GM21390 (cell line): ENCODE measurements at regions not wholly inside any gene's neighbourhood (a gene's known extent, or its start where the extent isn't known, plus 50 kb on each side); places are given as distances from the start of the nearest gene placed in this dataset.

Experiments used
- ATAC-seq: cut with Tn5 transposase; IDR thresholded peaks from one replicate; pipeline ENCODE4 v1.9.1; 2021; ENCODE audit not compliant: unreplicated experiment

- no peak for ATAC-seq
Measured at GRCh38 chr4:38581426-38582106, 82.4 kb upstream of the KLF3 start.

- ATAC-seq: no peak
Measured at GRCh38 chr4:38582445-38582844, 81.6 kb upstream of the KLF3 start.

- ATAC-seq: no peak
Measured at GRCh38 chr4:38582889-38583470, 81.0 kb upstream of the KLF3 start.

DNA sequence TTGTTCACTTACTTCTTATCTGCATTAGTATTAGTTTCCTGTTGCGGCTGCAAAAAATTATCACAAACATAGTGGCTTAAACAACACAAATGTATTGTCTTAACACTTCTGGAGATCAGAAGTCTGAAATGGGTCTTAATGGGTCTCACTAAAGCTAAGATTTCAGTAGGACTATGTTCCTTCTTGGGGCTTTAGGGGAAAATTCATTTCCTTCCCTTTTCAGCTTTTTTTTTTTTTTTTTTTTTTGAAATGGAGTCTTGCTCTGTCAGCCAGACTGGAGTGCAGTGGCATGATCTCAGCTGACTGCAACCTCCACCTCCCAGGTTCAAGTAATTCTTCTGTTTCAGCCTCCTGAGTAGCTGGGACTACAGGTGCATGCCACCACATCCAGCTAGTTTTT is 78.1 kb upstream of the KLF3 start:
- no peak for ATAC-seq

GRCh38 chr4:38587106-38587505 is 76.9 kb upstream of the KLF3 start:
- no peak for ATAC-seq

DNA sequence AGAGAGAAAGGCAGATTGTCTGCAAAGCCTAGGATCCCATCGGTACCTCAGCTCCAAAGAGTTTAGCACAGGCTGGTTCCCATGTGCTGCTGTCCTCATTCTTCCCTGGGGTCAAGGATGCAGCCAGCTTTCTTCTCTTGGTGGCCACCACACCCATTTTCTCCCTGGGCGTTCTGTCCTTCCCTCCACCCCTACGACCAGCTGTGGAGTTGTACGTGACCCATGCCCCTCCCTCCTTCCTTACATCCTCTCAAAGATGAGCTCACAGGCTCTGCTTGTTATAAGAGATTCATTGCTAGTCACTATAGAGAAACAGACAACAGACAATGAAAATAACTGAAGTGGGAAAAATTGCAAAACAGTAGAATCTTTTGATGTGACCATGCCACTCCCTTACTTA is 74.0 kb upstream of the KLF3 start:
- no peak for ATAC-seq

- ATAC-seq: no peak
Measured at GRCh38 chr4:38591617-38592337, 72.2 kb upstream of the KLF3 start.

- ATAC-seq: no peak
Measured at GRCh38 chr4:38598489-38598888, 65.5 kb upstream of the KLF3 start.

DNA sequence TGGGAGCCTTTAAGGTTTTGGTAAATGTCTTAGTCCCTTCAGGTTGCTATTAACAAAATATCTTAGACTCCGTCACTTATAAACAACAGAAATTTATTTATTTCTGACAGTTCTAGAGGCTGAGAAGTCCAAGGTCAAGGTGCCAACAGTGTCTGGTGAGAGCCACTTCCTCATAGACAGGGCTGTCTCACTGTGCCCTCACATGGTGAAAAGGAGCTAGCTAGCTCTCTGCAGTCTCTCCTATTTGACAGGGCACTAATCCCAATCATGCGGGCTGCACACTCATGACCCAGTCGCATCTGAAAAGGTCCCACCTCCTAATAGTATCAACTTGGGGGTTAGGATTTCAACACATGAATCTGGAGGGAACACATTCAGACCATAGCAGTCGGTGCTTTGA is 63.4 kb upstream of the KLF3 start:
- no peak for ATAC-seq

- no peak for ATAC-seq
Measured at GRCh38 chr4:38601244-38601915, 62.6 kb upstream of the KLF3 start.

GRCh38 chr4:38601916-38602291 is 62.1 kb upstream of the KLF3 start:
- no peak for ATAC-seq

DNA sequence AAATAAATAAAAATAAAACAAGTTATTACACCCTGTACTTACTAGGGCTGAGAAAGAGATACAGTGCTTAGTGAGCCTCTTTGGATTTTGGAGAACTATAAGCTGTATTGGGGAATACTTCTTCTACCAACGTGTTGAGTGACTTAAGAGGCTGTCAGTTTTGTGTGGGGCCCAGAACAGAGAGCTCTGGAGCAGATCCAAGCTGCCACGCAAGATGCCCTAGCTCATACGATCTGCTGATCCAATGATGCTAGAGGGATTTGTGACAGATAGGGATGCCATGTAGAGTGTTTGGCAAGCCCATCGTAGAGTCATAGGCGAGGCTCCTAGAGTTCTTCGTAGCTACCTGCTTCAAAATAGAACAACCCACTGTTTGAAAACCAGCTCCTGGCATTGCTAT is 60.3 kb upstream of the KLF3 start:
- no peak for ATAC-seq

- ATAC-seq: no peak
Measured at GRCh38 chr4:38605181-38605752, 58.7 kb upstream of the KLF3 start.

GRCh38 chr4:38605753-38606586 is 58.0 kb upstream of the KLF3 start:
- ATAC-seq: no peak

GRCh38 chr4:38606587-38606905 is 57.5 kb upstream of the KLF3 start:
- ATAC-seq: no peak

GRCh38 chr4:38609614-38610013 is 54.4 kb upstream of the KLF3 start:
- no peak for ATAC-seq

- ATAC-seq: no peak
Measured at GRCh38 chr4:38610521-38610920, 53.5 kb upstream of the KLF3 start.

- no peak for ATAC-seq
Measured at GRCh38 chr4:38610966-38611431, 53.0 kb upstream of the KLF3 start.

DNA sequence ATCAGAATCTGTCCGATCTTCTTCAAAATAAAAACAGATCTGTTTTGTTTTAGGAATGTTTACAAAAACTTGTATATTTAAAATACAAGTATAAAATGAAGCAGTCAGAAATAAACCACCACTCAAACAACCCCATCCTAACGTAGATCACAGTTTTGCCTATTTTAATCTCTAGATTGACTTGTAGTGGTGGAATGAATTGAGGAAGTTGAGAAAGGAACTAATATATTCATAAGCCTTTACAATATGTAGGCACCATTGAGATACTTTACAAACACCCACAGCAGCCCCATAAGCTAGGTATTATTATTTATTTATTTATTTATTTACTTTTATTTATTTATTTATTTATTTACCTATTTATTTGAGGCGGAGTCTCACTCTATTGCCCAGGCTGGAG is 52.3 kb upstream of the KLF3 start:
- no peak for ATAC-seq

- no peak for ATAC-seq
Measured at GRCh38 chr4:38612646-38613414, 51.2 kb upstream of the KLF3 start.
